Chondrocyte (in vitro differentiated cells): ENCODE measurements at regions not wholly inside any gene's neighbourhood (a gene's known extent, or its start where the extent isn't known, plus 50 kb on each side); places are given as distances from the start of the nearest gene placed in this dataset.
"Not testable (repeated sequence)": the region's sequence is repeated elsewhere in the genome, so short reads cannot be mapped to it uniquely, and the experiment has no call there.

Experiments
- DNase-seq: peaks from one replicate; pipeline ENCODE4 v3.0.0; 2021; ENCODE audit warnings: mixed read lengths, low spot score
- H3K27ac Mint-ChIP-seq: one replicate; pipeline ENCODE4 v1.8.0; 2021; ENCODE audit warnings: mild to moderate bottlenecking, moderate library complexity, mixed read lengths; ENCODE audit not compliant: unreplicated experiment
- H3K27me3 Mint-ChIP-seq: 2 replicates; pipeline ENCODE4 v1.8.0; 2021; ENCODE audit warnings: low read depth, mixed read lengths
- H3K36me3 Mint-ChIP-seq: 2 replicates; pipeline ENCODE4 v1.8.0; 2021; ENCODE audit warnings: low read depth, mixed read lengths
- H3K4me1 Mint-ChIP-seq: 2 replicates; pipeline ENCODE4 v1.8.0; 2021; ENCODE audit warnings: low read depth, mild to moderate bottlenecking, mixed read lengths
- H3K4me3 Mint-ChIP-seq: one replicate; pipeline ENCODE4 v1.8.0; 2021; ENCODE audit warnings: mild to moderate bottlenecking, moderate library complexity, mixed read lengths; ENCODE audit not compliant: unreplicated experiment
- H3K9me3 Mint-ChIP-seq: 2 replicates; pipeline ENCODE4 v1.8.0; 2021; ENCODE audit warnings: low read depth, mixed read lengths
- TF ChIP-seq, protein P1 (sequence below): fragments of 200-600 bp; sonication (generic); IDR thresholded peaks from 2 replicates; pipeline ENCODE4 v1.5.0; 2021; ENCODE audit warnings: antibody characterized with exemption, mild to moderate bottlenecking, moderate library complexity

DNA sequence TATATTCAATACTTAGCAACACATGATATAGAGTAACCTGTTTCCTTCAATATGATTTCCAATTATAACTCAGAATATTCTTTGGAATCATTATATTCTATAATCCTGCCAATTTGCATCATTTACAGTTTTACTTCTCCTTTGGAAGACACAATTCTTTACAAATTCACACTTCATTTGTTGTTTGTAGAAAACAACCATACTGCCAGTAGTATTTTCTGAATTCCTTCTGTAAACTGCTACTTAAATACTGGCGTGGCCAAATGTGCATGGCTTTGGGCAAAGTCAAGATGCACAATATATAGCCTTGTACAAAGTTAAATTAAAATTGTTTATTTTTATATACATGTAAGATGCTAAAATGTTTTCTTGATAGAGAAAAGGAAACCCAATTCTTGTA lies 687.1 kb upstream of the NEGR1 start:
- no peaks in the 10 kb centered on the region for H3K4me1 Mint-ChIP-seq
- H3K27me3 Mint-ChIP-seq, result peaks cover 10% of the 10 kb centered on the region
- no peak for DNase-seq
- H3K4me3 Mint-ChIP-seq, result no peak overlapping the region
- TF ChIP-seq, protein P1, sequence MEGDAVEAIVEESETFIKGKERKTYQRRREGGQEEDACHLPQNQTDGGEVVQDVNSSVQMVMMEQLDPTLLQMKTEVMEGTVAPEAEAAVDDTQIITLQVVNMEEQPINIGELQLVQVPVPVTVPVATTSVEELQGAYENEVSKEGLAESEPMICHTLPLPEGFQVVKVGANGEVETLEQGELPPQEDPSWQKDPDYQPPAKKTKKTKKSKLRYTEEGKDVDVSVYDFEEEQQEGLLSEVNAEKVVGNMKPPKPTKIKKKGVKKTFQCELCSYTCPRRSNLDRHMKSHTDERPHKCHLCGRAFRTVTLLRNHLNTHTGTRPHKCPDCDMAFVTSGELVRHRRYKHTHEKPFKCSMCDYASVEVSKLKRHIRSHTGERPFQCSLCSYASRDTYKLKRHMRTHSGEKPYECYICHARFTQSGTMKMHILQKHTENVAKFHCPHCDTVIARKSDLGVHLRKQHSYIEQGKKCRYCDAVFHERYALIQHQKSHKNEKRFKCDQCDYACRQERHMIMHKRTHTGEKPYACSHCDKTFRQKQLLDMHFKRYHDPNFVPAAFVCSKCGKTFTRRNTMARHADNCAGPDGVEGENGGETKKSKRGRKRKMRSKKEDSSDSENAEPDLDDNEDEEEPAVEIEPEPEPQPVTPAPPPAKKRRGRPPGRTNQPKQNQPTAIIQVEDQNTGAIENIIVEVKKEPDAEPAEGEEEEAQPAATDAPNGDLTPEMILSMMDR, result no peak
- no peaks in the 10 kb centered on the region for H3K36me3 Mint-ChIP-seq
- H3K9me3 Mint-ChIP-seq, result no peaks in the 10 kb centered on the region
- H3K27ac Mint-ChIP-seq, result no peak overlapping the region

DNA sequence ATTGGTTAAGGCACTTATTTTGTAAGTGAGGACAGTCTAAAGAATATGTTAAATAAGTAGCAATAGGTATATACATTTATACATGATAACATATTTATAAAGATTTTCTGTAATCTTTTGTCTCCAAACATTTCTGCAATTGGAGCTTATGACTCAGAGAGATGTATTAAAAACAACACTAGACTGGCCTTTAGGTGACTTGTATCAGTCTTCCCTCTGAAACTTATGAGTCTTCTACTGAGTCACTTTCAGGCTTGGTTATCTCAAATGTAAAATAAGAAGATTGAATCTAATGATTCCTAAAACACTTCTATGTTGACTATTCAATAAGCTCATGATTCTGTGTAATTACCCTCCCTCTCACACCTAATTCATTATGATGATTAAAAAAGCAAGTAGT lies 672.6 kb upstream of the NEGR1 start:
- H3K4me1 Mint-ChIP-seq, result no peaks in the 10 kb centered on the region
- no peak overlapping the region for H3K27ac Mint-ChIP-seq
- peaks cover 15% of the 10 kb centered on the region for H3K27me3 Mint-ChIP-seq
- no peak for DNase-seq
- no peaks in the 10 kb centered on the region for H3K9me3 Mint-ChIP-seq
- no peak overlapping the region for H3K4me3 Mint-ChIP-seq
- no peaks in the 10 kb centered on the region for H3K36me3 Mint-ChIP-seq
- TF ChIP-seq, protein P1, result no peak

DNA sequence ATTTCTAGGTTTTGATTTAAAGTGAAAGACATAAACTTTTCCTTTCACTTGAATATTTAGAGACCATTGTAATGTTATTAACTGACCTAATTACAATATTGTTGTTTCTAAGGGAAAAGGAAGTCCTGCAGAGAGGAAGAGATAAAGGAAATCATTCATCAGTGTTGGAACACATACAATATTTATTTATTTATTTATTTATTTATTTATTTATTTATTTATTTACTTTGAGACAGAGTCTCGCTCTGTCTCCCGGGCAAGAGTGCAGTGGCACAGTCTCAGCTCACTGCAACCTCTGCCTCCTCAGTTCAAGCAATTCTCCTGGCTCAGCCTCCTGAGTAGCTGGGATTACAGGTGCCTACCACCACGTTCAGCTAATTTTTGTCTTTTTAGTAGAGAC lies 668.6 kb upstream of the NEGR1 start:
- H3K9me3 Mint-ChIP-seq, H3K27me3 Mint-ChIP-seq, H3K27ac Mint-ChIP-seq, H3K36me3 Mint-ChIP-seq, H3K4me1 Mint-ChIP-seq, DNase-seq, H3K4me3 Mint-ChIP-seq: not testable (repeated sequence)

DNA sequence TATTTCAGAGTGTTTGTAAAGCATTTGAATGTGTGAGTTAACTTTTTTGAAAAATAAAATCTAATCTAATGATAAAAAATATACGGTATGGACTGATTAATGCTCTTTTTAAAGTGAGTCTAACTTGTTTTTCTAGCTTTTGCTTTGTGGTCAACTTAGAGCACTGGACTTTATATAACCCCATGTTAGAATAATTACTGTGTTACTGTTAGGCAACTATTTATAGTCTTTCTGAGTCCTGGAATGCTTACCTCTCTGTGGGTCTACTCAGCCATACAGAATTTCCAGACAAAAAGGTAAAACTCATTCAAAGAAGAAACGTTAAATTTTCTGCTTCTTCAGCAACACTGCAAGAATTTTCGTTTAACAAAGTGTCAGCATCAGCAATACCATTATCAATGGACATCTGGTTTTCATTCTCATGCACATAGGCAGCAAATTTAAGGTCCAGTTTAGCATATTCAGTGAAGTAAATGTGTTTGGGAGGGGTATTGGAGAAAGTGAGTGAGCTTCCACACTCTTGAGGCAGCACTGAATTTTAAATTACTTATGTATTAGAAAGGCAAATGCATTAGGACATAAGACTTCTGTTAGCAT lies 664.7 kb upstream of the NEGR1 start:
- no peaks in the 10 kb centered on the region for H3K9me3 Mint-ChIP-seq
- no peaks in the 10 kb centered on the region for H3K4me1 Mint-ChIP-seq
- TF ChIP-seq, protein P1, result no peak
- H3K4me3 Mint-ChIP-seq, result no peak overlapping the region
- H3K27ac Mint-ChIP-seq, result no peak overlapping the region
- no peaks in the 10 kb centered on the region for H3K36me3 Mint-ChIP-seq
- no peak for DNase-seq
- H3K27me3 Mint-ChIP-seq, result peaks cover 6% of the 10 kb centered on the region

DNA sequence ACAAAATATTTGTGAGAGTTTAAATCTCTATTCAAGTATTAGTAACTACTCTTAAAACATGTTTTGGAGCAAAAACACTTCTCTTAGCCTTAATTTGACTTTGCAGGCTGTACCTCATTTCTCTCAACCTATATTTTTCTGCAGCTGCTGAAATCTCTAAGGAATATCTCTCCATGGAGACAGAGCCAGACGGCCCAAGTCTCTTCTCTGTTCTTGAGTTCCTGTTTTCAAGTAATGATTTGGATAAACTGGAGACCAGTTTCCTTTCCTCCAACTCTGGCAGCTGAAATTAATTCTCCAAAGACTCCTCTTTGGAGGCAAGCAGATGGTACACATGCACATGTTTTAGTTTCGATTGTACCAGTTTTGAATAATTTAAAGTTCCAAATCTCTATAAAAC lies 659.7 kb upstream of the NEGR1 start:
- Mint-ChIP-seq H3K4me1 (no peaks in the 10 kb centered on the region), H3K4me3 (no peak overlapping the region), H3K27me3 (peaks cover 4% of the 10 kb centered on the region), H3K9me3 (no peaks in the 10 kb centered on the region), H3K27ac (no peak overlapping the region), H3K36me3 (no peaks in the 10 kb centered on the region)
- TF ChIP-seq, protein P1, result no peak
- DNase-seq, result no peak

DNA sequence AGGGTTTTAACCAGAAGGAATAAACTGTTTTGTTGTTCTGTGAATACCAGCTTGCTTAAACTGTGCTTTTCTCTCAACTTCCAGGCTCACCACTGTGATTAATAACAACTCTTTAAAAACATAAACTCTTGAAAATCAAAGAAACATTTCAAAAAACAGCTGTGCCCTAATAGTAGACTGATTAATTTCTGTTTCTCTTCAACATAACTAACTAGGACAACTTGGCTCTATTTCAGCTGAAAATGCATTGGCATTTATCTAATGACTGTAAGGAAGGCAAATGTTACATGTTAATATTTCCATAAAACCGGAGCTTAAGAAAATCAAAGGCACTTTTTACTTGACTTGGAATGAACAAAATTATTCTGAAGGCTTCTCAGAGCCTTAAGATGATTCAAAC lies 656.1 kb upstream of the NEGR1 start:
- Mint-ChIP-seq H3K4me3 (no peak overlapping the region), H3K9me3 (no peaks in the 10 kb centered on the region), H3K36me3 (no peaks in the 10 kb centered on the region), H3K27me3 (no peaks in the 10 kb centered on the region), H3K27ac (no peak overlapping the region), H3K4me1 (peaks cover 3% of the 10 kb centered on the region)
- no peak for DNase-seq
- TF ChIP-seq, protein P1, result no peak
